ENCODE measurements at regions not wholly inside any gene's neighbourhood (a gene's known extent, or its start where the extent isn't known, plus 50 kb on each side); places are given as distances from the start of the nearest gene placed in this dataset.

- in situ Hi-C loops (cut with HindIII; ENCODE audit: low pct_ligation_motif_present, low pct_unique_long_range_greater_than_20kb, low sequenced_read_pairs), result no loop called here
- no peak for DNase-seq
These were observed 78.6 kb upstream of the RGMB start for GRCh38 chr5:98694902-98695301.

GRCh38 chr5:98698359-98698758 lies 75.1 kb upstream of the RGMB start:
- DNase-seq, result no peak
- in situ Hi-C loops (cut with HindIII; ENCODE audit: low pct_ligation_motif_present, low pct_unique_long_range_greater_than_20kb, low sequenced_read_pairs), result no loop called here

- no peak for DNase-seq
- in situ Hi-C loops (cut with HindIII; ENCODE audit: low pct_ligation_motif_present, low pct_unique_long_range_greater_than_20kb, low sequenced_read_pairs), result no loop called here
These were observed 72.7 kb upstream of the RGMB start for GRCh38 chr5:98700730-98701129.

GRCh38 chr5:98705841-98706240 lies 67.6 kb upstream of the RGMB start:
- no peak for DNase-seq
- in situ Hi-C loops (cut with HindIII; ENCODE audit: low pct_ligation_motif_present, low pct_unique_long_range_greater_than_20kb, low sequenced_read_pairs), result no loop called here

- in situ Hi-C loops (cut with HindIII; ENCODE audit: low pct_ligation_motif_present, low pct_unique_long_range_greater_than_20kb, low sequenced_read_pairs), result no loop called here
These were observed 63.8 kb upstream of the RGMB start for GRCh38 chr5:98709681-98710080.

GRCh38 chr5:98713027-98713426 lies 60.4 kb upstream of the RGMB start:
- in situ Hi-C loops (cut with HindIII; ENCODE audit: low pct_ligation_motif_present, low pct_unique_long_range_greater_than_20kb, low sequenced_read_pairs), result no loop called here
- no peak for DNase-seq

More at GRCh38 chr5:98709681-98710080, 63.8 kb upstream of the RGMB start:
- DNase-seq, result no peak

GRCh38 chr5:98713856-98714255 lies 59.6 kb upstream of the RGMB start:
- DNase-seq, result no peak
- in situ Hi-C loops (cut with HindIII; ENCODE audit: low pct_ligation_motif_present, low pct_unique_long_range_greater_than_20kb, low sequenced_read_pairs), result no loop called here

- no peak for DNase-seq
- in situ Hi-C loops (cut with HindIII; ENCODE audit: low pct_ligation_motif_present, low pct_unique_long_range_greater_than_20kb, low sequenced_read_pairs), result no loop called here
These were observed 58.7 kb upstream of the RGMB start for GRCh38 chr5:98714710-98715288.

GRCh38 chr5:98721231-98721928 lies 52.1 kb upstream of the RGMB start:
- in situ Hi-C loops (cut with HindIII; ENCODE audit: low pct_ligation_motif_present, low pct_unique_long_range_greater_than_20kb, low sequenced_read_pairs), result no loop called here

GRCh38 chr5:98722188-98722587 lies 51.3 kb upstream of the RGMB start:
- in situ Hi-C loops (cut with HindIII; ENCODE audit: low pct_ligation_motif_present, low pct_unique_long_range_greater_than_20kb, low sequenced_read_pairs), result no loop called here

More at GRCh38 chr5:98721231-98721928, 52.1 kb upstream of the RGMB start:
- DNase-seq, result no peak

GRCh38 chr5:98723061-98723460 lies 50.4 kb upstream of the RGMB start:
- no peak for DNase-seq
- in situ Hi-C loops (cut with HindIII; ENCODE audit: low pct_ligation_motif_present, low pct_unique_long_range_greater_than_20kb, low sequenced_read_pairs), result no loop called here

More at GRCh38 chr5:98722188-98722587, 51.3 kb upstream of the RGMB start:
- DNase-seq, result no peak
